Non-pigmented ciliary epithelial cell (primary cell): ENCODE measurements at regions not wholly inside any gene's neighbourhood (a gene's known extent, or its start where the extent isn't known, plus 50 kb on each side); places are given as distances from the start of the nearest gene placed in this dataset.

ENCODE experiments used
- DNase-seq: peaks from one replicate; pipeline ENCODE4 v3.0.0-alpha.2; 2010; ENCODE audit warnings: low read depth

DNA sequence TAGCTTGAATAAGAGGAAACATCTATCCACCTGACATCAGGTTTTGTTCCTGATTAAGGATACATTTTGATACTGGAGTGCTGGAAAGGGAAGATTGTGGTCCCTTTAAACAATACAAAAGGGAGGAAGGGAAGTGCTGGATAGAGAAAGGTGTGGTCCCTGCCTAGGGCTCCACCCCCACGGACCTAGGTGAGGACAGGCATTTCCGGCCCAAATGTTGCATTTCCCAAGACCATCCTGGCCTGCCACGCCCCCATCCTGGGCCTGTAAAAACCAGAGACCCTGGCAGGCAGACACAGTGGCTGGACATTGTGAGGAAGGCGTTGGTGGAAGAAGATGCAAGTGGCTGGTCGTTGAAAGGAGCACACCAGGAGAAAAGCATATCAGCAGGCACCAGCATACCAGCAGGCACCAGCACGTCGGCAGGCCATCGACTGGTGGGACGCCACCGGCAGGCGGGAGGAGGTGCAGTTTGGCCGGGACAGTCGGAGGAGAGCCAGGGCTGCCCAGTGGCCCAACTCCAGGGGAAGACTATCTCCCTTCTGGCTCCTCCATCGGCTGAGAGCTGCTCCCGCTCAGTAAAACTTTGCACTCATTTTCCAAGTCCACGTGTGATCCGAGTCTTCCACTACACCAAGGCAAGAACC, 53.2 kb upstream of the AMN1 start:
- DNase-seq = no peak

DNA sequence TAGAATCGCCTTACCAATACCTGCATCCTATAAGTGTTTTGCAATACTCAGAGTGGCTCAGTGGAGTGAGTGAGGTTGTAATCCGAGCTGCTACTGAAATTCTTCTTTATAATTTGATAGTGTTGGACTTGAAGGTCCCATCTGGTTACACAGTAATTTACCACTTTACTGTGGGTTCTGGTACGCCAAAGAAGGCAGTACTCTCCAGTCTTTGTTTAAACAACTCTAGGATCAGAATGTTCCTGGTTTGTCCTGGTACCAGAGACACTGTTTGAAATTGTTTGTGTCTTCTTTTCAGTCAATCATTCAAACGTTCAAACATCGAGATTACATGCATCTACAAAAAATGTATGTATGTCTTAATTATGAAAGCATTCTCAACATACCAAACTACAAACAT, 51.3 kb upstream of the AMN1 start:
- DNase-seq = no peak

DNA sequence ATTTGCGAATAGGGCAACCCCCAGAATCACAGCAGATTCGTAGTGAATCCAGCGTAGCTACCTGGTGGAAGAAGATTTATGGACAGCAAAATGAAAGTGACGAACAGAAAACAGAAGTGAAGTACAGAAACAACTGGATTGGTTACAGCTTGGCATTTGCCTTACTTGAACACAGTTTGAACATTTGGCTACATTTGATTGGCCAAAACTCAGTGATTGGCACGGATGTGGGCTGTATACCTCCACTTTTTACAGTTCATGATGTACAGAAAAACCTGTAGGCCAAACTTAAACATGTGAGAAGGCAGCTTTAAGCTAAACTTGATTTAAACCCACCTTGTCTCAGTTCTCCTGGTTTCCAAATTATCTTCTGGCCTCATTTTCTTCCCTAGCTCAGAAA, 49.9 kb upstream of the AMN1 start:
- DNase-seq = no peak
